ENCODE measurements at regions not wholly inside any gene's neighbourhood (a gene's known extent, or its start where the extent isn't known, plus 50 kb on each side); places are given as distances from the start of the nearest gene placed in this dataset.

GRCh38 chr1:101081496-101082488, 56.2 kb upstream of the DPH5 start:
- no peak overlapping the region for H2AFZ ChIP-seq (ENCODE audit: control insufficient read depth, low read depth, low read length)
- no peaks in the 10 kb centered on the region for H3K79me2 ChIP-seq (ENCODE audit: control insufficient read depth, insufficient read depth, low read length)
- no peak overlapping the region for H3K9ac ChIP-seq (ENCODE audit: control insufficient read depth, insufficient read depth, low read length)
- FAIRE-seq (no peak), DNase-seq (ENCODE audit: low read depth, low spot score) (no peak), ATAC-seq (peak; percentile 82)
- no peaks in the 10 kb centered on the region for H3K27me3 ChIP-seq (replicated peaks in 1 of 2; ENCODE audit: control insufficient read depth in 2 of 2, insufficient read depth in 2 of 2, low read length in 1 of 2)
- no peak overlapping the region for H3K4me3 ChIP-seq
- no peaks in the 10 kb centered on the region for H4K20me1 ChIP-seq (ENCODE audit: control insufficient read depth, insufficient read depth)
- CTCF ChIA-PET, result interaction anchor here (0.6 kb wide), 1 partner anchor 259 kb away, joined by 3 read pairs; no protein-coding TSS in a partner anchor
- no peak overlapping the region for H3K4me2 ChIP-seq (ENCODE audit: control insufficient read depth, insufficient read depth)
- intact Hi-C loops (cut with micrococcal nuclease; ENCODE audit: unreplicated experiment), result no loop called here
- SMC1A ChIA-PET (ENCODE audit: uncharacterized antibody, unreplicated experiment), result interaction anchor here (1.0 kb wide), 1 partner anchor 8 kb away, joined by 3 read pairs; no protein-coding TSS in a partner anchor
- peaks cover 7% of the 10 kb centered on the region; the same call in 1 of the 2 replicates for H3K4me1 ChIP-seq (ENCODE audit: control insufficient read depth, insufficient read depth, low read length)
- in situ Hi-C loops (cut with MboI), result no loop called here
- 0 out of 4 replicates have a peak, but pooled peaks cover 0 to 3% of the 10 kb centered on the region in 2 experiments for H3K36me3 ChIP-seq (ENCODE audit: control insufficient read depth in 2 of 2, insufficient read depth in 2 of 2, low read length in 1 of 2)
- RAD21 ChIA-PET (ENCODE audit: unreplicated experiment), result no interaction called here
- BruUV-seq (replicated peaks), result no TSS peak
- H3K27ac ChIP-seq (ENCODE audit: control insufficient read depth, insufficient read depth), result no peak overlapping the region
- peaks cover 3% of the 10 kb centered on the region; the same call in 1 of the 3 replicates for H3K9me3 ChIP-seq (replicated peaks; ENCODE audit: control insufficient read depth, insufficient read depth, low read length)
- WGBS (ENCODE audit: insufficient coverage, insufficient replicate concordance, low lambda C conversion rate, missing lambda C conversion rate), result 58% methylated on average over 8 of the region's 8 CpGs
- POLR2A ChIA-PET, result no interaction called here
- TF ChIP-seq MEF2B (IDR thresholded peaks at IDR 0.05; ENCODE audit: partially characterized antibody, poor library complexity, severe bottlenecking) (no peak), CBFB (IDR thresholded peaks at IDR 0.05; ENCODE audit: low read depth) (peak; percentile 41; the same call in 1 of the 2 replicates), MTA3 (IDR thresholded peaks at IDR 0.05; ENCODE audit: borderline replicate concordance, low read length) (0 out of 2 replicates have a peak, but pooled peaks have one; percentile 48), FOXM1 (IDR thresholded peaks at IDR 0.05; ENCODE audit: low read depth, low read length) (0 out of 2 replicates have a peak, but pooled peaks have one; percentile 47), PML (IDR thresholded peaks at IDR 0.05; ENCODE audit: low read length) (no peak), STAT3 (IDR thresholded peaks at IDR 0.05; ENCODE audit: low read depth, low read length) (no peak), ASH2L (IDR thresholded peaks at IDR 0.05; ENCODE audit: borderline replicate concordance, low read depth) (no peak), NR2C1 (IDR thresholded peaks at IDR 0.05) (no peak), EED (IDR thresholded peaks at IDR 0.05; ENCODE audit: low read depth) (0 out of 2 replicates have a peak, but pooled peaks have one; percentile 58), SPI1 (IDR thresholded peaks at IDR 0.05; ENCODE audit: borderline replicate concordance, insufficient read depth, low read depth, low read length) (peak; percentile 35; the same call in 1 of the 2 replicates), ZNF207 (IDR thresholded peaks at IDR 0.05; ENCODE audit: borderline replicate concordance) (no peak), SP1 (IDR thresholded peaks at IDR 0.05; ENCODE audit: low read depth, low read length) (no peak), E2F8 (IDR thresholded peaks at IDR 0.05; ENCODE audit: low read depth, partially characterized antibody) (no peak), ESRRA (IDR thresholded peaks at IDR 0.05; ENCODE audit: low read length) (no peak), CBX5 (IDR thresholded peaks at IDR 0.05; ENCODE audit: low read depth) (peak; percentile 65; the same call in 1 of the 2 replicates), POLR2AphosphoS2 (IDR thresholded peaks at IDR 0.05; ENCODE audit: low read depth, low read length) (no peak), ETV6 (conservative IDR thresholded peaks at IDR 0.05 in 1 of 2, IDR thresholded peaks at IDR 0.05 in 1 of 2; ENCODE audit: borderline replicate concordance in 1 of 2, low read depth in 1 of 2) (peak in 1 of 2 experiments; percentile 70; a peak in 1 of 4 replicates), IKZF2 (IDR thresholded peaks at IDR 0.05) (no peak), RUNX3 (IDR thresholded peaks at IDR 0.05; ENCODE audit: low read length) (peak; percentile 95), NFXL1 (IDR thresholded peaks at IDR 0.05; ENCODE audit: borderline replicate concordance) (no peak), JUNB (IDR thresholded peaks at IDR 0.05) (peak; percentile 78), CREM (IDR thresholded peaks at IDR 0.05; ENCODE audit: low read depth) (0 out of 2 replicates have a peak, but pooled peaks have one; percentile 43), IRF4 (IDR thresholded peaks at IDR 0.05; ENCODE audit: low read depth, low read length) (peak; percentile 65; the same call in 1 of the 2 replicates)
